Esophagus squamous epithelium (tissue), 5 donors: ENCODE measurements at regions not wholly inside any gene's neighbourhood (a gene's known extent, or its start where the extent isn't known, plus 50 kb on each side); places are given as distances from the start of the nearest gene placed in this dataset.

Experiments used
- DNase-seq: peaks from one replicate; lab custom pipeline; 2025; lab: John Stamatoyannopoulos, UW
- H3K27ac ChIP-seq, 4 donors: fragments of 200-600 bp; sonication (generic); one replicate each; pipeline ENCODE4 v1.5.1; 2016 to 2019; ENCODE audit warnings: mild to moderate bottlenecking in 1 of 4
- H3K27me3 ChIP-seq, 4 donors: fragments of 200-600 bp; sonication (generic); 1 replicate in 3 of 4; 2 replicates in 1 of 4; pipeline versions ENCODE4 v1.5.1 to v1.6.0; 2017 to 2021; ENCODE audit warnings: antibody characterized with exemption in 1 of 4
- H3K36me3 ChIP-seq, 3 donors: fragments of 200-600 bp; sonication (generic); one replicate each; pipeline ENCODE4 v1.5.1; 2016 to 2019
- H3K4me1 ChIP-seq, 3 donors: fragments of 200-600 bp; sonication (generic); one replicate each; pipeline ENCODE4 v1.5.1; 2017 to 2019
- H3K4me3 ChIP-seq, 4 donors: fragments of 200-600 bp; sonication (generic); 1 replicate in 3 of 4; 2 replicates in 1 of 4; pipeline ENCODE4 v1.5.1; 2016 to 2019; ENCODE audit warnings: mild to moderate bottlenecking in 2 of 4, moderate library complexity in 1 of 4
- H3K9me3 ChIP-seq, 3 donors: fragments of 200-600 bp; sonication (generic); one replicate each; pipeline ENCODE4 v1.5.1; 2016 to 2019
- CTCF ChIP-seq, 6 experiments: fragments of 450-650 bp in 4 of 6; fragments of 200-600 bp in 2 of 6; sonication (generic) in 2 of 6; IDR thresholded peaks; one replicate each; pipeline ENCODE4 v1.5.1; 2016 to 2019; ENCODE audit warnings: antibody characterized with exemption in 6 of 6, mild to moderate bottlenecking in 4 of 6, moderate library complexity in 4 of 6
- POLR2A ChIP-seq, 4 donors: fragments of 450-650 bp; IDR thresholded peaks; one replicate each; pipeline ENCODE4 v1.6.1; 2017; ENCODE audit warnings: antibody characterized with exemption in 4 of 4, mild to moderate bottlenecking in 4 of 4, moderate library complexity in 3 of 4
- WGBS, 2 donors: methylation state at CpG; one replicate each; pipeline ENCODE4 v1.1.5; 2018; 5-methylcytosine and 5-hydroxymethylcytosine counted together
- intact Hi-C: fragments of 100-400 bp; cut with DNase I; formaldehyde crosslinking; loops from one replicate; pipeline ENCODE4 v1.15.0; 2022
- donor health status: DM: yes; HTN: yes; CAD: no.

- no peak for DNase-seq
- Histone ChIP-seq H3K4me1 (no peaks in the 10 kb centered on the region), H3K4me3 (no peak overlapping the region), H3K36me3 (no peaks in the 10 kb centered on the region), H3K27ac (no peak overlapping the region), H3K9me3 (no peaks in the 10 kb centered on the region), H3K27me3 (peaks cover 0 to 5% (median 0%) of the 10 kb centered on the region in 4 donors)
- TF ChIP-seq POLR2A (IDR thresholded peaks at IDR 0.05) (no peak), CTCF (IDR thresholded peaks at IDR 0.05) (no peak)
- intact Hi-C loops = no loop called here
- 60 to 73% methylated on average over 20 to 21 of the region's 25 CpGs for WGBS, 2 donors
Observed at GRCh38 chr13:112254061-112254818, 121.9 kb upstream of the SPACA7 start.

DNA sequence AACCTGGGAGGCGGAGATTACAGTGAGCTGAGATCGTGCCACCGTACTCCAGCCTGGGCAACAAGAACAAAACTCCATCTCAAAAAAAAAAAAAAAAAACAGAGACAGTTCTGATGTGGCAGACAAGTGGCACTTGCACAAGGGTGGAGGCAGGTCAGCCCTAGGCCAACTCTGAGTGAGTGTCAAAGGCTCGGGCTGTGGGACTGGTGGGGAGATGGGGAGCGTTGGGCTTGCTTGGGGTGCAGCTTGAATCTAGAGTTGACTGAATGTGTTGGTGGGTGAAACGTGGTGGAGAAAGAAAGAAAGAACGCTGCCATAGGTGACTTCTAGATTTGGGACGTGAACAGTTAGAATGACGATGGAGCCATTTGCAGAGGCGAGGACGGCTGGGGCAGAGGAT, 121.3 kb upstream of the SPACA7 start:
- intact Hi-C loops = no loop called here
- H3K4me1 ChIP-seq = no peaks in the 10 kb centered on the region
- H3K27me3 ChIP-seq = peaks cover 0 to 5% (median 0%) of the 10 kb centered on the region in 4 donors
- WGBS, 2 donors = 89 to 90% methylated on average over 11 of the region's 11 CpGs
- no peak overlapping the region for H3K27ac ChIP-seq
- no peaks in the 10 kb centered on the region for H3K36me3 ChIP-seq
- TF ChIP-seq POLR2A (IDR thresholded peaks at IDR 0.05) = no peak
- no peak for TF ChIP-seq CTCF (IDR thresholded peaks at IDR 0.05)
- H3K4me3 ChIP-seq = no peak overlapping the region
- no peaks in the 10 kb centered on the region for H3K9me3 ChIP-seq
- DNase-seq = no peak

- 53 to 72% methylated on average over 8 to 11 of the region's 19 CpGs for WGBS, 2 donors
- Histone ChIP-seq H3K4me3 (no peak overlapping the region), H3K36me3 (no peaks in the 10 kb centered on the region), H3K9me3 (no peaks in the 10 kb centered on the region), H3K4me1 (no peaks in the 10 kb centered on the region), H3K27ac (no peak overlapping the region), H3K27me3 (peaks cover 0 to 5% (median 0%) of the 10 kb centered on the region in 4 donors)
- TF ChIP-seq POLR2A (IDR thresholded peaks at IDR 0.05) = no peak
- TF ChIP-seq CTCF (IDR thresholded peaks at IDR 0.05) = no peak
- intact Hi-C loops = no loop called here
- DNase-seq = no peak
Observed at GRCh38 chr13:112255550-112256120, 120.5 kb upstream of the SPACA7 start.

DNA sequence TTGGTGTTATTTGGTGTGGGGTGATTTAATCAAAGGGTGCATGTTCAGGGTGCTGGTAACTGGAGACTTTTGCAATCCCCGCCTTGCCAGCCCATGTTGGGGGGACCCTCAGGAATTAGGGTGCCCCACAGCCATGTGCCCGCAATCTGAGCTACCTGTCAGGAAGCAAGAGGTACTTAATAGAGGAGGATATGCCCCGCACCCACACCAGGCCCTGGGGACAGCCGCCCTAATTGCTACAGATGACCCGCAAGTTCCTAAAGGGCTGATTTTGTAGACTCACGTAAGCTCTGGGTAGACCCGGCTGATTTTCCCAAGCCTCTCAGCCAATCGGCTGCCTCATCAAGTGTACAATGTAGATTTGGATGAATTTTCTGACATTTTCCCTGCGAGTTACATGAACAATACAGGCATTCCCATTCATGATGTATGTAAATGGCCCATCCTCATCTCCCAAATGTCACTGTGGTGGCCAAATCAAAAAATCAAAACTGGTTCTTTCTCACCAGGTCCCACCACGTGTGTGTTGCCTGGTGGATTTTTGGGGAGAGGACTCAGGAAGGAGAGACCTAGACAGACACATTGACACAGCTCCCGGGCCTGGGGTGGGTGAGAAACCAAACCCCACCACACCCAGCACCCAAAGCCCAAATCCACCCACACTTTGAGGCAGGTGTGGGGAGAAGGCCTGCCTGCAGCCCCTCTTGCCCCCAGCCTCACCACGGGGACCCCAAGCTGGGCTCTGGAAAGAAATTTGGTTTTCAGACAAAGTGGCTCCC, 119.2 kb upstream of the SPACA7 start:
- DNase-seq = no peak
- Histone ChIP-seq H3K27me3 (peaks cover 0 to 11% (median 0%) of the 10 kb centered on the region in 4 donors), H3K4me1 (no peaks in the 10 kb centered on the region), H3K27ac (no peak overlapping the region), H3K9me3 (no peaks in the 10 kb centered on the region), H3K4me3 (no peak overlapping the region), H3K36me3 (no peaks in the 10 kb centered on the region)
- intact Hi-C loops = no loop called here
- TF ChIP-seq POLR2A (IDR thresholded peaks at IDR 0.05) (no peak), CTCF (IDR thresholded peaks at IDR 0.05) (no peak)
- 76 to 79% methylated on average over 9 to 11 of the region's 12 CpGs for WGBS, 2 donors

DNA sequence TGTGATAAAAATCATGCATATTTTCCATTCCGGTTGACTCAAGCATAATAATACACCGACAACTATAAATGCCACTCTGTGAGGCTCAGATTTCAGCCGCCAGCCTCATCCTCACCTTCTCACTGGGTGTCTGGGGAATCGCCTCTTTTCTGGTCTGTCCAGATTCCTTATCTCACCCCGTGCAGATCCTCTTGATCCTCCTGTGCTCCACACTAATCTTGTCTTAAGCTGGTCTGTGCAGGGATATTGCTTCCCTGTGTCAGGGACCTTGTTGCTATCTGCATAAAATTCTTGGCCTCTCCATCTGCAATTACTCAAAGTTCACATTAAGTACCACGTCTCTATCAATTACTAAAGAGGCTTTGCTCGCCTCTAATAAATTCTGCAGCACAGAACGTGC, 116.6 kb upstream of the SPACA7 start:
- H3K36me3 ChIP-seq = no peaks in the 10 kb centered on the region
- H3K4me3 ChIP-seq = no peak overlapping the region
- no peak overlapping the region for H3K27ac ChIP-seq
- no peaks in the 10 kb centered on the region for H3K4me1 ChIP-seq
- H3K9me3 ChIP-seq = no peaks in the 10 kb centered on the region
- 61 to 64% methylated on average over 8 of the region's 8 CpGs for WGBS, 2 donors
- H3K27me3 ChIP-seq = peaks cover 0 to 13% (median 0%) of the 10 kb centered on the region in 4 donors
- intact Hi-C loops = no loop called here
- no peak for DNase-seq
- TF ChIP-seq POLR2A (IDR thresholded peaks at IDR 0.05) = no peak
- TF ChIP-seq CTCF (IDR thresholded peaks at IDR 0.05) = no peak
